ENCODE measurements at regions not wholly inside any gene's neighbourhood (a gene's known extent, or its start where the extent isn't known, plus 50 kb on each side); places are given as distances from the start of the nearest gene placed in this dataset.
"Not testable (repeated sequence)": the region's sequence is repeated elsewhere in the genome, so short reads cannot be mapped to it uniquely, and the experiment has no call there.

DNA sequence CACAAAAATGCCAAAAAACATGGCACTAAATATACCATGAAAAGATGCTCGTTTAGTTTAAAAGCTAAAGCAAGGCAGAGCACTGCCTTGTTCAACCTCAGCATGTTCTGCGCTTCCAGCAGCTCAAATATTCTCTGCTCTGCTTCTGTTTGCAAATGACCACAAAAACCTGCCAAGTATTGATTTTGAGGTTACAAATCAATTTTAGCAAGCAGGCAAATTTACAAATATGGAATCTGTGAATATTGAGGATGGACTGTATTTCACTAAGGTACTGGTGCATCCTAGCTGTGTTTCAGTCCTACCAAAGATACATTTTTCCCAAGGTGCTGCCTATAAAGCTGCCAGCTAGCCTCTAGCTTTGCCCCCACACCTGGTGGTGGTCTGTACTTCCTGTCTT is 449.9 kb downstream of the PREX1 start:
- 12 to 29% methylated on average over 2 of the region's 2 CpGs for WGBS, 2 donors
- Histone ChIP-seq H3K27me3 (no peaks in the 10 kb centered on the region), H3K4me1 (no peaks in the 10 kb centered on the region), H3K9me3 (no peaks in the 10 kb centered on the region), H3K36me3 (no peaks in the 10 kb centered on the region), H3K4me3 (no peak overlapping the region), H3K27ac (no peak overlapping the region)
- DNase-seq (no peak), FAIRE-seq (no peak), ATAC-seq (peak in 1 of 4 donors; percentile 46)
- TF ChIP-seq CTCF (IDR thresholded peaks at IDR 0.05) = no peak
- intact Hi-C loops (cut with DNase I) = no loop called here

DNA sequence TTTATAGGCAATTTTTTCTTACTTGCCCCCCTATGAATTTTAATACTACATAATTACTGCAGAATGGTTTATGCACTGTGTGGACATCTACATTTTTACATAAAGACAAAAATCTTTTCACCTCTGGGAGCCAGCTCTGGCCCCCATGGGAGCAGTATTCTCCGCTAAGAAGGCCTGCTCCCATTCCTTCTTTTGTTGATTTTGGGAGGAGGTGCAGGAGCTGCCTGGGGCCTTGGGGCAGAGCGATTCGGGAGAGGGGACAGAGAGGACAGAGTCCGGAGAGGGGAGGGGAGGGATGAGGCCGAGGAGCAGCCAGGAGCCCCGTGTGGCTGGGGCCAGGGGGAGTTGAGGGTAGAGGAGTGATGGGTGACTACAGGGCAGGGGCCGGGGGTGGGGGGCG is 452.0 kb downstream of the PREX1 start:
- DNase-seq = no peak
- no peaks in the 10 kb centered on the region for H3K36me3 ChIP-seq
- H3K4me3 ChIP-seq = no peak overlapping the region
- intact Hi-C loops (cut with DNase I) = no loop called here
- no peak overlapping the region for H3K27ac ChIP-seq
- no peaks in the 10 kb centered on the region for H3K4me1 ChIP-seq
- no peaks in the 10 kb centered on the region for H3K27me3 ChIP-seq
- no peak for TF ChIP-seq CTCF (IDR thresholded peaks at IDR 0.05)
- WGBS, 2 donors = 55 to 64% methylated on average over 7 to 8 of the region's 8 CpGs
- no peak for ATAC-seq
- FAIRE-seq = no peak
- H3K9me3 ChIP-seq = no peaks in the 10 kb centered on the region

GRCh38 chr20:48374991-48375595 is 452.7 kb downstream of the PREX1 start:
- no peak for FAIRE-seq
- Histone ChIP-seq H3K27ac (no peak overlapping the region), H3K9me3 (no peaks in the 10 kb centered on the region), H3K4me1 (no peaks in the 10 kb centered on the region), H3K27me3 (no peaks in the 10 kb centered on the region), H3K4me3 (no peak overlapping the region), H3K36me3 (no peaks in the 10 kb centered on the region)
- no peak for DNase-seq
- TF ChIP-seq CTCF (IDR thresholded peaks at IDR 0.05) = no peak
- intact Hi-C loops (cut with DNase I) = no loop called here
- WGBS, 2 donors = 50 to 55% methylated on average over 16 of the region's 16 CpGs
- no peak for ATAC-seq

GRCh38 chr20:48374031-48374907 is 453.5 kb downstream of the PREX1 start:
- H3K36me3 ChIP-seq; H3K4me1 ChIP-seq; intact Hi-C loops (cut with DNase I); FAIRE-seq; H3K9me3 ChIP-seq; H3K27me3 ChIP-seq; H3K4me3 ChIP-seq: not testable (repeated sequence)
- 31 to 33% methylated on average over 26 of the region's 26 CpGs for WGBS, 2 donors
- H3K27ac ChIP-seq = peak overlapping the region in 2 of 4 donors; percentile 33 to 44
- peak in 3 of 6 donors; percentile 13 to 48 (median 38) for DNase-seq
- peak; percentile 73 to 83 (median 81) for ATAC-seq

GRCh38 chr20:48373555-48373934 is 454.3 kb downstream of the PREX1 start:
- no peaks in the 10 kb centered on the region for H3K27me3 ChIP-seq
- ATAC-seq (no peak), FAIRE-seq (no peak), DNase-seq (no peak)
- no peaks in the 10 kb centered on the region for H3K36me3 ChIP-seq
- TF ChIP-seq CTCF (IDR thresholded peaks at IDR 0.05) = no peak
- H3K4me1 ChIP-seq = no peaks in the 10 kb centered on the region
- intact Hi-C loops (cut with DNase I) = no loop called here
- no peak overlapping the region for H3K4me3 ChIP-seq
- 64 to 70% methylated on average over 19 of the region's 19 CpGs for WGBS, 2 donors
- H3K27ac ChIP-seq = no peak overlapping the region
- H3K9me3 ChIP-seq = no peaks in the 10 kb centered on the region

GRCh38 chr20:48372851-48373554 is 454.8 kb downstream of the PREX1 start:
- H3K27me3 ChIP-seq; H3K4me1 ChIP-seq; H3K36me3 ChIP-seq; H3K4me3 ChIP-seq; H3K9me3 ChIP-seq; FAIRE-seq; H3K27ac ChIP-seq; intact Hi-C loops (cut with DNase I): not testable (repeated sequence)
- 38 to 42% methylated on average over 29 to 34 of the region's 35 CpGs for WGBS, 2 donors
- ATAC-seq (peak in 3 of 4 donors; percentile 14 to 55 (median 53)), DNase-seq (peak in 2 of 6 donors; percentile 7 to 16)
